B cell (primary cell): ENCODE measurements at regions not wholly inside any gene's neighbourhood (a gene's known extent, or its start where the extent isn't known, plus 50 kb on each side); places are given as distances from the start of the nearest gene placed in this dataset.

Experiments used
- ATAC-seq: fragments of 200-7000 bp; cut with Tn5 transposase; one replicate; pipeline ENCODE4 v1.10.0; 2021; ENCODE audit warnings: low read depth, mild to moderate bottlenecking, moderate number of reproducible peaks, moderate library complexity
- CTCF ChIA-PET: fragments of 350-600 bp; sonication (Branson Sonifier 250); formaldehyde crosslinking; loops from one replicate; lab custom pipeline; 2021; ENCODE audit warnings: antibody characterized with exemption, inconsistent platforms; lab: Charles Lee
- POLR2A ChIA-PET: fragments of 350-600 bp; sonication (Branson Sonifier 250); formaldehyde crosslinking; loops from one replicate; lab custom pipeline; 2021; ENCODE audit warnings: antibody characterized with exemption; lab: Charles Lee
- DNase-seq: peaks from one replicate; pipeline ENCODE4 v3.0.0; 2013
- H2AFZ ChIP-seq: 2 replicates; pipeline ENCODE4 v1.6.1; 2012; ENCODE audit warnings: mild to moderate bottlenecking, low read depth, low read length; ENCODE audit not compliant: insufficient read depth, poor library complexity, severe bottlenecking
- H3K27ac ChIP-seq, 2 donors: 1 replicate in 1 of 2; 2 replicates in 1 of 2; pipeline ENCODE4 v1.5.1; 2012 to 2013; ENCODE audit warnings: low read length in 2 of 2, mild to moderate bottlenecking in 2 of 2, moderate library complexity in 1 of 2
- H3K27me3 ChIP-seq, 4 experiments: fragments of 200-600 bp in 1 of 4; sonication (generic) in 1 of 4; replicated peaks in 1 of 4; 1 replicate in 2 of 4; 2 replicates in 2 of 4; pipeline versions ENCODE4 v1.6.1 to v1.7.0; 2013 to 2016; ENCODE audit warnings: low read length in 3 of 4, mild to moderate bottlenecking in 2 of 4, mixed read lengths in 1 of 4, moderate library complexity in 1 of 4; ENCODE audit not compliant: insufficient read depth in 4 of 4, control insufficient read depth in 3 of 4; ENCODE audit errors: control extremely low read depth in 1 of 4
- H3K36me3 ChIP-seq, 2 experiments: replicated peaks in 1 of 2; 1 replicate in 1 of 2; 2 replicates in 1 of 2; pipeline versions ENCODE4 v1.6.1 to v1.7.1; 2013; ENCODE audit warnings: low read length in 1 of 2; ENCODE audit not compliant: insufficient read depth in 2 of 2, control insufficient read depth in 1 of 2; ENCODE audit errors: control extremely low read depth in 1 of 2, extremely low read depth in 1 of 2
- H3K4me1 ChIP-seq, 2 donors: fragments of 200-600 bp in 1 of 2; sonication (generic) in 1 of 2; 1 replicate in 1 of 2; 2 replicates in 1 of 2; pipeline versions ENCODE4 v1.5.1 to v1.6.1; 2013 to 2017; ENCODE audit warnings: low read length in 2 of 2; ENCODE audit not compliant: control insufficient read depth in 2 of 2, insufficient read depth in 2 of 2
- H3K4me2 ChIP-seq: replicated peaks from 2 replicates; pipeline ENCODE3; 2012; ENCODE audit warnings: mild to moderate bottlenecking, low read depth, low read length; ENCODE audit not compliant: poor library complexity, severe bottlenecking
- H3K4me3 ChIP-seq, 5 experiments: fragments of 200-600 bp in 1 of 5; sonication (generic) in 1 of 5; 1 replicate in 3 of 5; 2 replicates in 2 of 5; pipeline versions ENCODE4 v1.5.1 to v1.7.0; 2011 to 2016; ENCODE audit warnings: low read length in 4 of 5, mild to moderate bottlenecking in 4 of 5, low read depth in 2 of 5, control low read depth in 1 of 5, moderate library complexity in 1 of 5; ENCODE audit not compliant: insufficient read depth in 1 of 5; ENCODE audit errors: control extremely low read depth in 1 of 5, extremely low read depth in 1 of 5
- H3K79me2 ChIP-seq: fragments of 200-600 bp; sonication (generic); one replicate; pipeline ENCODE4 v1.6.0; 2016; ENCODE audit warnings: low read length; ENCODE audit not compliant: control insufficient read depth, insufficient read depth
- H3K9ac ChIP-seq: fragments of 200-600 bp; sonication (generic); 2 replicates; pipeline ENCODE4 v1.6.1; 2017; ENCODE audit warnings: mild to moderate bottlenecking, low read length, moderate library complexity
- H3K9me3 ChIP-seq, 3 donors: one replicate each; pipeline versions ENCODE4 v1.6.1 to v1.7.1; 2013; ENCODE audit warnings: low read length in 2 of 3; ENCODE audit not compliant: control insufficient read depth in 2 of 3, insufficient read depth in 1 of 3; ENCODE audit errors: control extremely low read depth in 1 of 3
- H4K20me1 ChIP-seq: 2 replicates; pipeline ENCODE4 v1.6.0; 2012; ENCODE audit warnings: mild to moderate bottlenecking, low read length; ENCODE audit not compliant: insufficient read depth, control insufficient read depth, poor library complexity, severe bottlenecking
- H3K27ac Mint-ChIP-seq: one replicate; pipeline ENCODE4 v1.8.0; 2021; ENCODE audit warnings: mixed read lengths
- H3K27me3 Mint-ChIP-seq: one replicate; pipeline ENCODE4 v1.8.0; 2021; ENCODE audit warnings: mixed read lengths
- H3K4me1 Mint-ChIP-seq: one replicate; pipeline ENCODE4 v1.8.0; 2021; ENCODE audit warnings: mixed read lengths
- H3K4me3 Mint-ChIP-seq: one replicate; pipeline ENCODE4 v1.8.0; 2021; ENCODE audit warnings: mixed read lengths
- H3K9me3 Mint-ChIP-seq: one replicate; pipeline ENCODE4 v1.8.0; 2022; ENCODE audit warnings: mixed read lengths; ENCODE audit not compliant: insufficient read depth
- EZH2 ChIP-seq: IDR thresholded peaks from 2 replicates; pipeline ENCODE4 v1.6.1; 2012; ENCODE audit warnings: borderline replicate concordance, low read depth, mild to moderate bottlenecking, moderate library complexity, low read length; ENCODE audit not compliant: insufficient read depth, poor library complexity, severe bottlenecking
- WGBS: methylation state at CpG from one replicate; pipeline ENCODE4 v1.1.5; 2013; ENCODE audit warnings: missing lambda C conversion rate; ENCODE audit not compliant: insufficient coverage; 5-methylcytosine and 5-hydroxymethylcytosine counted together
- intact Hi-C: fragments of 100-400 bp; cut with micrococcal nuclease; formaldehyde crosslinking; loops from one replicate; pipeline ENCODE4 v1.10.0; 2022
- TF ChIP-seq, protein P1 (sequence below): fragments of 200-600 bp; IDR thresholded peaks from one replicate; pipeline ENCODE4 v1.8.0; 2022; ENCODE audit warnings: antibody characterized with exemption, mild to moderate bottlenecking

DNA sequence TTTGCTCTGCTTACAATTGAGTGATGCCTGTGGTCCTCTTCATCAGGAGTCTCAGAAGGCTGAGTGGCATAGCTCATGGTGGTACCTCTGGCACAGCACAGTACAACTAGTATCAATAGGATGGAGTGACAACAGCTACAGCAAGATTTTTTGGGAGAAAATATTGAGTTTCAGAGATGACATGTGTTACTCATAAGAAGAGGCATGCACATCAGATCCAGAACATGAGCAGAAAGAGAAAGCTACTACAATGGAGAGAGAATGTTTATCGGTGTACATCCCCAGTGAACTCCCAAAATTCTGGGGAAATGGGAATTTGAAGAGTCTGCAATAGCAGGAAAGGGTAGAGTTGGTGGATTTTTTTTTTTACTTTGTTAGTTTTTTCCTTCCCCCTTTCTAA, 130.5 kb upstream of the MB21D2 start:
- Mint-ChIP-seq H3K27ac (no peak overlapping the region), H3K27me3 (no peaks in the 10 kb centered on the region), H3K4me1 (no peaks in the 10 kb centered on the region), H3K9me3 (no peaks in the 10 kb centered on the region), H3K4me3 (no peak overlapping the region)
- no peak overlapping the region for H3K27ac ChIP-seq
- intact Hi-C loops: no loop called here
- H3K4me2 ChIP-seq: no peak overlapping the region
- no peak for TF ChIP-seq EZH2
- TF ChIP-seq, protein P1, sequence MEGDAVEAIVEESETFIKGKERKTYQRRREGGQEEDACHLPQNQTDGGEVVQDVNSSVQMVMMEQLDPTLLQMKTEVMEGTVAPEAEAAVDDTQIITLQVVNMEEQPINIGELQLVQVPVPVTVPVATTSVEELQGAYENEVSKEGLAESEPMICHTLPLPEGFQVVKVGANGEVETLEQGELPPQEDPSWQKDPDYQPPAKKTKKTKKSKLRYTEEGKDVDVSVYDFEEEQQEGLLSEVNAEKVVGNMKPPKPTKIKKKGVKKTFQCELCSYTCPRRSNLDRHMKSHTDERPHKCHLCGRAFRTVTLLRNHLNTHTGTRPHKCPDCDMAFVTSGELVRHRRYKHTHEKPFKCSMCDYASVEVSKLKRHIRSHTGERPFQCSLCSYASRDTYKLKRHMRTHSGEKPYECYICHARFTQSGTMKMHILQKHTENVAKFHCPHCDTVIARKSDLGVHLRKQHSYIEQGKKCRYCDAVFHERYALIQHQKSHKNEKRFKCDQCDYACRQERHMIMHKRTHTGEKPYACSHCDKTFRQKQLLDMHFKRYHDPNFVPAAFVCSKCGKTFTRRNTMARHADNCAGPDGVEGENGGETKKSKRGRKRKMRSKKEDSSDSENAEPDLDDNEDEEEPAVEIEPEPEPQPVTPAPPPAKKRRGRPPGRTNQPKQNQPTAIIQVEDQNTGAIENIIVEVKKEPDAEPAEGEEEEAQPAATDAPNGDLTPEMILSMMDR: no peak
- ChIA-PET CTCF (interaction anchor here (0.6 kb wide), 1 partner anchor 42 kb away, joined by 5 read pairs; no protein-coding TSS in a partner anchor), POLR2A (no interaction called here)
- H3K36me3 ChIP-seq: no peaks in the 10 kb centered on the region
- no CpG with 5 or more reads among the region's 1 CpG for WGBS
- no peak overlapping the region for H3K9ac ChIP-seq
- H3K4me1 ChIP-seq: no peaks in the 10 kb centered on the region
- H3K4me3 ChIP-seq: no peak overlapping the region
- H3K79me2 ChIP-seq: no peaks in the 10 kb centered on the region
- H3K9me3 ChIP-seq: no peaks in the 10 kb centered on the region
- no peak overlapping the region for H2AFZ ChIP-seq
- H4K20me1 ChIP-seq: no peaks in the 10 kb centered on the region
- H3K27me3 ChIP-seq: no peaks in the 10 kb centered on the region
- DNase-seq (no peak), ATAC-seq (no peak)

DNA sequence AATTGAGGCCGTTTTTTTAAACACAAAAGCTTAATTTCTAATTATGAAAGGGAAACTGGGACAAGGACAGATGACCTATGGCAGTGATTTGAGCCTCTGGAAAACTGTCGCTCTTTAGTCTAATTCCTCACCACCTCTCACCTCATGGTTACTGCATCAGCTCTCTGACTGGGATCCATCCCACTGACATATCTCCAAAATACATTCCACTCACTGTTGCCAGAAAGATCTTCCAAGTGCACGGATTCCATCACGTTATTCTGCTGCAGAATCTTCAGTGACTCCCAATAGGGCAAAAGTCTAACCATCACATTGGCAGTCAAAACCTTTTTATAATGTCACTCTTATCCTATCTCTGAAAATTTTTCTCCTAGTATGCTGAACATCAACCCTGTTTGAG, 132.3 kb upstream of the MB21D2 start:
- no peak overlapping the region for H3K4me3 ChIP-seq
- ChIA-PET CTCF (interaction anchor here (1.3 kb wide), 1 partner anchor 11 kb away, joined by 3 read pairs; no protein-coding TSS in a partner anchor), POLR2A (no interaction called here)
- H3K4me1 ChIP-seq: no peaks in the 10 kb centered on the region
- no peaks in the 10 kb centered on the region for H3K9me3 ChIP-seq
- intact Hi-C loops: no loop called here
- H3K4me3 Mint-ChIP-seq: no peak overlapping the region
- no peaks in the 10 kb centered on the region for H3K9me3 Mint-ChIP-seq
- WGBS: 91% methylated on average over 3 of the region's 4 CpGs
- H3K27me3 Mint-ChIP-seq: no peaks in the 10 kb centered on the region
- no peak for DNase-seq
- H3K27ac Mint-ChIP-seq: no peak overlapping the region
- no peaks in the 10 kb centered on the region for H3K27me3 ChIP-seq
- no peak overlapping the region for H2AFZ ChIP-seq
- no peaks in the 10 kb centered on the region for H3K4me1 Mint-ChIP-seq
- H3K4me2 ChIP-seq: no peak overlapping the region
- H3K36me3 ChIP-seq: no peaks in the 10 kb centered on the region
- H3K79me2 ChIP-seq: no peaks in the 10 kb centered on the region
- H3K9ac ChIP-seq: no peak overlapping the region
- ATAC-seq: no peak
- no peak for TF ChIP-seq EZH2
- TF ChIP-seq, protein P1: no peak
- no peaks in the 10 kb centered on the region for H4K20me1 ChIP-seq
- no peak overlapping the region for H3K27ac ChIP-seq
